HG02642 (cell line): ENCODE measurements at regions not wholly inside any gene's neighbourhood (a gene's known extent, or its start where the extent isn't known, plus 50 kb on each side); places are given as distances from the start of the nearest gene placed in this dataset.
"Not testable (repeated sequence)": the region's sequence is repeated elsewhere in the genome, so short reads cannot be mapped to it uniquely, and the experiment has no call there.

ENCODE experiments used
- ATAC-seq: cut with Tn5 transposase; IDR thresholded peaks from one replicate; pipeline ENCODE4 v1.9.1; 2021; ENCODE audit warnings: mild to moderate bottlenecking; ENCODE audit not compliant: unreplicated experiment, poor library complexity

DNA sequence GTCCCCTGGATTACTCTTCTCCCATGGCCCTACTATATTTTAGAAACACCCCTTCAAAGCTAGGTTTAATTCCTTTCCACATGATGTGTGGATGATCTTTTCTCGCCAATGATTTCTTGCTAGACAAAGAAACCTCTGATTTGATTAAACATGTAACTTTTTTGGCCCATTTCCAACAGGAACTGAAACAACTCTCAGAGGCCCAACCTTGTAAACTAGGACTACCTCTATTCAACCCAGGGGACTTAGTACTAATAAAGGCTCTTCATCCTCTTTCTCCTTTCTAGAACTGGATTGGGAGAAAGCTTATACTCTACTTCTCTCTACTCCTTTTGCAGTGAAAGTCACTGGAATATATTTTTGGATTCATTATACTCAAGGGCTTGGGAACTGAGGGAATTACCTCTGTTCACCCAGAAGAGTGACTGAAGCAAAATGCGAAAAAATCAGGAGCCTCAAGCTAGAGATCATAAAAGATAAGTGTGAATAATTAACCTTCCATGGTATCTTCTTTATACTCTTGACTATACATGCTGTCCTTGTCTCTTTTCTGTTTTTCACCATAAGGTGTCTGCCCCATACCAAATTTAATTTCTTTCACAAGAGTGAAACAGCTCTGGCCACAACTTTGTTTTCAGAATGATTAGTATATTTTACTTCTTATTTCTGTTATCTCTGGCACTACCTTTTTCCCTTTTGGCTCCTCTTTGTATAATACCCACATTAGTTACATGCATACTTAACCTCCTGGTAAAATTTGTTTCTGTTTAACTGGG lies 977.6 kb downstream of the SLITRK5 start:
- no peak for ATAC-seq

DNA sequence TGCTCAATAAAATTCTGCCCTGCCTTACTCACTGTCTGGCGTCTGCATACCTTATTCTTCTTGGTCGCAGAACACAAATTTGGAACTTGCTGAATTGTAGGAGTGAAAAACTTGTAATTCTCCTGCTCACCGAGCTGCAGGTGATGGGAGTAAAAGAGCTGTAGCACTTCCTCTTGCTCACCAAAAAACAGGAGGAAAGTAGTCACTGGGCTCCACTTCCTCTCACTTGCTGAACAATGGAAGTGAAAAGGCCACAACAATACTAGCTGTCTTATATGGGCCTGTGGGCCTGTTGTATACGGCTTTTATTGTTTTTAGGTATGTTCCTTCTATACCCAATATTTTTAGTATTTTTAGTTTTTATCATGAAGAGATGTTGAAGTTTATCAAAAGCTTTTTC lies 978.7 kb downstream of the SLITRK5 start:
- no peak for ATAC-seq

DNA sequence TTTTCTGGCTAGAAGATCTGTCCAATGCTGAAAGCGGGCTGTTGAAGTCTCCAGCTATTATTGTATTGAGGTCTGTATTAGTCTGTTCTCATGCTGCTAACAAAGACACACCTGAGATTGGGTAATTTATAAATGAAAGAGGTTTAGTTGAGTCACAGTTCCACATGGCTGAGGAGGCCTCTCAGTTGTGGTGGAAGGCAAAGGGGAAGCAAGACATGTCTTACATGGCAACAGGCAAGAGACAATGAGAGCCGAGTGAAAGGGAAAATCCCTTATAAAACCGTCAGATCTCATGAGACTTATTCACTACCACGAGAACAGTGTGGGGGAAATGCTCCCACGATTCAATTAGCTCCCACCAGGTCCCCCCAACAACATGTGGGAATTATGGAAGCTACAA lies 980.4 kb downstream of the SLITRK5 start:
- ATAC-seq = no peak

DNA sequence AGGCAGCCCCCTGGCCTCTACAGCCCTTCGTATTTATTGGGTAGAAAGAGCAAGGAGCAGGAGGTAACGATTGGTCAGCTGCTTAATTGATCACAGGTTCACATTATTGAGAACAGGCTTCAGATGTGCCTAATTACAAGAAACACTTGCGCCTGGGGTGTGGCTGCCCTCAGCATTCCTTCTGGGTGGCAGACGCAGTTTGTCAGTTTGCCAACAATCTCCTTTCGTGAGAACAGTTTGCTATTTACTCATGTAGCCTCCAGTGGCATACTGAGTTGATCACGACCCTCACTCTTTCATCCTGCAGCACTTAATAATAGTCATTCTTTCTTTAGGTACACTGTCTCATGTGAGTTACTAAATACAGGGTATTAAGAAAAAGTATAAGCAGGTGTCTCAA lies 985.6 kb downstream of the SLITRK5 start:
- ATAC-seq = no peak

DNA sequence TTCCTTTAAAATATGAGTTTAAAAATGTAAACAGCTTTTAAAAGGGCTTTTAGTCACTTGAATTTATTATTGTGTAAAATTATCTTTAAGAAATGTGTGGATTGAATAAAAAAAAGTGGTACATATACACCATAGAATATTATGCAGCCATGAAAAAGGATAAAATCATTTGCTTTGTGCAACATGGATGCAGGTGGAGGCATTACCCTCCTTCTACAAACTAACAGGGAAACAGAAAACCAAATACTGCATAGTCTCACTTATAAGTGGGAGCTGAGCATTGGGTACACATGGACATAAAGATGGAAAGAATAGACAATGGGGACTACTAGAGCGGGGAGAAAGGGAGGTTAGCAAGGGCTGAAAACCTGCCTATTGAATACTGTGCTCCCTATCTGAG lies 999.3 kb downstream of the SLITRK5 start:
- ATAC-seq = no peak

DNA sequence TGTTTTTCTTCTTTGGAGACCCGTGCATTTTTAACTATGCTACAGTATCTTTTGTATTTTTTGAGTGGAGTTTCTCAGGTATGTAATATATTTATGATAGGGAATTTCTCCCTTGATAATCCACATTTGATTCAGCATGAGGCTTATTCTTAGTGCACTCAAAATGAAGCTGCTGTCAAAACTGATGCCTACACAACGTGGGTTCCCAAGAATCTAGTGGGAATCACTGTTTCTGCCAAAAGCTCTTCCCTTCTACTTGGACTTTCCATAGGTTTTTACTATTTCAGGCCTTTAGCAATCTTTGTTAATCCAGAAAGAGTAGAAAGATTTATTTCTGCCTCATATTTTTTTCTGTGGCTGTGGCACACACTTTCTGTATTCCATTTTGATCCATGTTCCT lies 1003.7 kb downstream of the SLITRK5 start:
- no peak for ATAC-seq

DNA sequence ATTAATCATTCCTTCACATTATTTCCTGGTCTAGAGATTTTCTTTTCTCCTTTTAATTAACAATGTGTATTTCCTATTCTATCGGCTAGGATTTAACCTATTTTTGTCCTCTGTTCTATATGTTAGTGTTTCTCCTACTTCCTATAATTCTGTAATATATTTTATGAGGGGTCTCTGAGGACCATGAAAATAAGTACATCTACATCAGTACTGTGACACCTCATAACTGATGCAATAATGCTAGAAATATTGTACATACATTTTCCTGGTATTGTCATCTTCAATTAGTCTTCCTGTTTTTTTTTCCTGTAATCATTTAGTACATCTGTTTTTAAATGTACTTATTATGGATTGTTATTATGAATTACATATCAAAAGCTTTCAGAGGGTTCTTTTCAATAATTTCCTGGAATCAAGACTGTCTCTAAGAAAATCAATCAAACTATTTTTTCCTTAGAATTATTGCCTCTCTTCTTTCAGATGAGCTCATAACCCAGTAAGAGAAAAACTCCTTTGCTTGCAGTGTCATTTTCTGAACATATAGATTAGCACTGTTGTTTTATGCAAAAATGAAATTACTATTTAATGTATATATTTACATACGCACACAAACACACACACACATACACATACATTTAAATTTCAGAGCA lies 1004.3 kb downstream of the SLITRK5 start:
- ATAC-seq = no peak

DNA sequence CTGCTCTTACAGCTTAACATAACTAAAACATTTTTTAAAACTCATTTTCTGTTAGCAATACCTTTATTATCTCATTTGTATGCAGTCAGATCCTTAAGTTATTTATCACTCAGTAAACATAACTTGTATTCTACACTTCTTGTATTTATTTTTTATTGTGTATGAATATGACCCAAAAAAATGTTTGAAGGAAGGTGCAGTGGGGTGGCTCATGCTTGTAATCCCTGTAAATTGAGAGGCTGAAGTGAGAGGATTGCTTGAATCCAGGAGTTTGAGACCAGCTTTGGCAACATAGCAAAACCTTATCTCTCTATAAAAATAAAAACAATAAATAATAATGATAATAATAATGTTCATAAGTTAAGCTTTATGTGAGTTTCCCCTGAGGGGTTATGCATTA lies 1004.8 kb downstream of the SLITRK5 start:
- no peak for ATAC-seq

DNA sequence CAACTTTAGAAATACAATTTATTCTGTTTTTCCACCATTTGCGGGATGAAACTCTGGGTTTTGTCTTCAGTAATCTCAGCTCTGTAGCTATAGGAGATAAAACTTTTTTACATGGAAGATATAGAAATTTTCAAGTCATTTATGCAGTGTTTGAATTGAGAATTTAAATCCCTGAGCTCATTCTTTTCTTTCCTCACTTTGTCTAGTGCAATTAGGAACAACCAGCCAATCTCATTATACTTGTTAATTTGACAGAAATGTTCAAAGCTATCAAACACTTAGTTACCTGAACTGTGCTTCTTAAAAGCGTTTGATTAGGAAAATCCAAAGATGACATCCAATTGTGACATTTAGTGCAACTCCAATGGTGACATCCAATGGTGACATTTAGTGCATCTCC lies 1014.3 kb downstream of the SLITRK5 start:
- no peak for ATAC-seq

DNA sequence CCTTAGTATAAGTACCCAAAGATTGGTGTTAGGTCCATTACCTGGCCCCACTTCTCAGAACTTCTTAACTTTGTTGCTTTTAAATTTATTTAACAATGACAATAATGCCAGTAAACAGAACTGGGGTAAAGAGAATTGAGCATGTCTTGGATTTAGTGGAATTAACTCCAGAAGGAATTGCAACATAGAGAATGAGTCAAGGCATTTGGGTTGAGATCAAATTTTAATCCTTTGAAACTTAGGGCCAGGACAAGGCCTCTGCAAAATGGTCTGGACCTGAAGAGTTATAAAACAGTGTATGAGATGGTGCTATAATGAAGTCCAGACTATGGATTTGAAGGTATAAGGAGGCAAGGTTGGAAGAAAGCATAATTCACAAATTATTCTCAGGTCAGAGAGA lies 1030.4 kb downstream of the SLITRK5 start:
- no peak for ATAC-seq

DNA sequence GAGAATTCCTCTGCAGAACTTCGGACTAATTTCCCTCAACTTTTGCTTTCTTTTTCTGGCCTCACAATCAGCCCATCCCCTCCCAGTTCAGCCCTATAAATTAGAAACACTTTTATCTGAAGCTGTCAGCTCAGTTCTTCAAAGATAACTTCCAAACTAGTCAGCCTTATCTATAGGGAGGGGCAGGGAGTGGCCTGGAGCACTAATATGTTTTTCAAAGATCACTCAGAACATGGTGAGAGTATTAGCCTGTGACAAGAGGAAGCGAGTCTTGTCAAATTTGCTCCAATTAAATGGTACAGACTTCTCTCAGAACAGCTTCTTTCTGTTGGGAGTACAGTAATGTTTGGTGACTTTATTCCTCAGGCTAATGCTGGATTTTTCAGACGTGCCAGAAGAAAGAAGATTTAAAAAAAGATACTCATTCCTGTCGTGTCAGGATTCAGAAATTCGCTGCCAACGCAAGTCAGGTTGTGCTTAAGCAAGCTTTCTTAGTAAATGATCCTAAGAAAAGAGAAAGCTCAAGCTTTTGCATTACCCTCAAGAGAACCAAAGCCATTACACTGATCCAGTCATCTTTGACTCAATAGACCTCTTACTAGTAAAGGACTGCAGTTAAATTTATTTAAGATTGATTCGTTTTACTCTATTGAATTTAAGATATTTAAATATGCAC lies 1033.6 kb downstream of the SLITRK5 start:
- no peak for ATAC-seq

DNA sequence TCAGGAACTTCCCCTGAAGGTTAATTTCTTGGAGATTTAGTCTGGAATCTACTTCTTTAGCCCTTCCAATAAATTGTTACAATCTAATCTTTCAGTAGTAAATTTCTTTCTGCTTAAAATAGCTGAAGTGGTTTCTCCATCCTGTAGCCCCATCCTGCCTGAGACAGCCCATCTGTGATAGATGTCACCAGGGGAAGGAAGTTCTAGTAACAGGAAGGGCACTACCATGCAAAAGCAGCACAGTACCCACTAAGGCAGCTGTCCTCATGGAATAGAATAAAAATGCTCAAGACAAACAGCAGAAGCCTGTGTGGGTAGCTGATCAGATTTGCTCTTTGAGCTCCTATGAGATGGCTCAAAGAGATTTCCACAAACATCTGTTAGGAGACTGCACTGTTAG lies 1036.5 kb downstream of the SLITRK5 start:
- no peak for ATAC-seq

DNA sequence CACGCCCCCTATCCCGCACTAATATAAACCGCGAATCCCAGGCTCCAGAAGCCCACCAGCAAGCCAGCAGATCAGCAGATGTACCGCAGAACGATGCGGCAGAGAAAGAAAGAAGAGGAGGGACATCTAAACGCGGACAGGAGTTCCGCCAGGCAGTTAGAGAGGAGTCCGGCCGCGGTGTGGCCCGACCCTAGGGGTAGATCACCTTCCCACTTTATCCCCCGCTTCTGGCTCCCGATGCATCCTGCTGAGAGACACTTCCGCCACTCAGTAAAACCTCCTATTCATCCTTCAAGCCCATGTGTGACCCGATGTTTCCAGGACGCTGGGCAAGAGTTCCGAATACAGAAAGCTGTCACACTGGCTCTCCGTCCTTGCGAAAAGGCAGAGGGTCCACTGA lies 1046.8 kb downstream of the SLITRK5 start:
- no peak for ATAC-seq

DNA sequence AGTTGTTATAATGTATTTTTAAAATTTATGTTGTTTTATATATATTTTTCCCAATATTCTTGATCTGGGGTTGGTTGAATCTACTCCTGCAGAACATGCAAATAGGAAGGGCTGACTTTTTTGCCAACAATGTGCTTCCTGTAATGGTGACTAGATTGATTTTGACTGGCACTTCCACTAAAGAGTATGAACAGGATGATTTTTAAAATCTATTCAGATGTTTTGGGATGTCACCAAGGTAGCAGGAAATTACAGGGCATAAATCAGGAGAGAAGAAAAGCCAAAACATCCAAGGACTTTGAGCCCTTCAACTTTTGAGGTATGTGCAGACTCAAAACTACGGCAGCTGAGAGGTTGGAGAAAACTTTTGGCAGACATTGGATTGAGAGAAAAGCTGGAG lies 1047.6 kb downstream of the SLITRK5 start:
- ATAC-seq = no peak

DNA sequence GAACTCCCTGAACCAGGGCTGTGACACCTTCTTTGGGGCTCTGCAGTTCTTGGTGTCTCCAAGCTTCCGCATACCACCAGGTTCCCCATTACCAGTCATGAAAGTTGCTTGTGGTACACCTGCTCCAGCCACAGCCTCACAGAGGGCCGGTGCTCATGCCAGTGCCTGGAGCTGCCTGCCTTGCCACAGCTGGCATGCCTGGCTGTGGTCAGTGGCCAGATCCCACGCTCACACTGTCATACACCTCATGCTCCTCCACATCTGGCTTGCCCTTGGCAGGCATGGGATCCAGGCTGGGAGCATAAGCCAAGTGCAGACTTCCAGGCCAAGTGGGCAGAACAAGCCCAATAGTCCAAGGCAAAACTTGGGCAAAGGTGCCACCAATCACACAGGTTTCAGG lies 1054.9 kb downstream of the SLITRK5 start:
- ATAC-seq = no peak

DNA sequence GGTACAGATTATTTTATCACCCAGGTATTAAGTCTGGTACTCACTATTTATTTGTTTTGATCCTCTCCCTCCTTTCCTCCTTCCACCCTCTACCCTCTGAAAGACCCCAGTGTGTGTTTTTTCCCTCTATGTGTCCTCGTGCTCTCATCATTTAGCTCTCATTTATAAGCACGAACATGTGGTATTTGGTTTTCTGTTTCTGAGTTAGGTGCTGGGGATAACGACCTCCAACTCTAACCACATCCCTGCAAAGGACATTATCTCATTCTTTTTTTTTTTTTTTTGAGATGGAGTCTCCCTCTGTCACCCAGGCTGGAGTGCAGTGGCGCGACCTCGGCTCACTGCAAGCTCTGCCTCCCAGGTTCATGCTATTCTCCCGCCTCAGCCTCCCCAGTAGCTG lies 1056.1 kb downstream of the SLITRK5 start:
- not testable (repeated sequence) for ATAC-seq

DNA sequence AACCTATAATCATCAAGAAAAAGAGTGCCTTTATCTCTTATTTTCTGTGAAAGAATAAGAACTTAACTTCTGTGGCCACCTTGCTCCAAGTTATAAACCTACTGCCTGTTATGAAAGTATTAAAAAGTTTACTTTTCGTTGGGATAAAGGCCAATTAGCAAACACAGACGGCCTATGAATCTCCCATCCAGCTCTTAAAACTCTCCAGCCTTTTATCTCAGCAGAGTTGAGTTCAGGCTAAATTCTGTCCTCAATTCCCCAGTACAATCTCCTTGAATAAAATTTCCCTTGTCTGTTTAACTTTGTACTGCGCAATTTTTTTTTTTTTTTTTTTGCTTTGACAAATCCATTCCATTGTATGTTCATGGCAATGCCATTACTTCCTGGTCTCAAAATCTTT lies 1058.4 kb downstream of the SLITRK5 start:
- no peak for ATAC-seq

DNA sequence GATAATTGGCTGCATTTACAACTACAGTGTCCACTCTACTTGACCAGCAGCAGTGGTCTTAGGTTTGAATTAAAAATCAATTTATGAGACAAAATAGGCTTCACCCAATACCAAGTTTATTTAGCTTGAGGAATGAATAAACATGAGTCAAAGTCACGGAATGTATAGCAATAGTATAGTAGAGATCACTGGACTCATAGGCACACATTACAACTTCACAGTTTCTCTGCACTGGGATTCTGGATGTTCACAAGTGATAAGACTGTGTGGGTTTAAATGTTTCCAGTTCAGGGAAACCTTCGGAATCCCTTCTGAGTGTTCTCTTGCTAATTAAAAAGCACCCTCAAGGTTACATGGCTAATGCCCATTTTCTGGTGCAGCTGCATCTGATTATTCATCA lies 1064.9 kb downstream of the SLITRK5 start:
- no peak for ATAC-seq

DNA sequence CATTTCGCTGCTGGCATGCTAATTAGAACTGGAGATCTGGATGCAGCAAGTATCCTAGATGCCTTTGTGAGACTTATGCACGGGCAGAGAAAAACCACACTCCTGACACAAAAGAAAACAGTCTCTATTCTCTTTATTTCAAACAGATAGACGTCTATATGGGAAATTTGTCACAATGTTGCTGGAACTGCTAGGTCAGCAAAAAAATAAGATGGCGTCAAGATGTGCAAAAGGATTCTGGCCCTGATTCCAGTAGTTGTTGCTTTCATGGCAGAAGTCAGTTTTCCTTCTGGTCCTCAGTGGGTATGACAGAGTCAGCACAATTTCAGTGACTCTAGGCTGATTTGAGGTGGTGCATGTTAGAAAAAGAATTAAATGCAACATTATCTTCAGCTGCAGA lies 1068.0 kb downstream of the SLITRK5 start:
- ATAC-seq = no peak

DNA sequence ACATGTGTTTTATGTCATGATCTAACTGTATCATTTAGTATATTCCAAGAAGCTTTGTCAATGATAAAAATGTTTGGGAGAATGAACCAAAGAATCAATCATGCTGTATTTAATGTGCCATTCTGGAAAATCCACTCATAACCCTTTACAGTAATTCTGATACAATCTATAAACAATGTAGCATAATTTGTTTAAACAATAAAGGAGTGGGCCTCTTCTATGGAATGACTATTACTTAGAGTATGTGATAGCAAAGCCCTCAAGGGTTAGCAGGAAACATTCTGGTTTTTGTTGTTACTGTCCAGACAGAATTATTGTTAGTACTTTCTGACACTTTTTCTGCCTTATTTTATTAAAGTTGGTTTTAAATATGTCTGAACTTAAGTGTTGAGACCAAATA lies 1073.1 kb downstream of the SLITRK5 start:
- ATAC-seq = no peak

DNA sequence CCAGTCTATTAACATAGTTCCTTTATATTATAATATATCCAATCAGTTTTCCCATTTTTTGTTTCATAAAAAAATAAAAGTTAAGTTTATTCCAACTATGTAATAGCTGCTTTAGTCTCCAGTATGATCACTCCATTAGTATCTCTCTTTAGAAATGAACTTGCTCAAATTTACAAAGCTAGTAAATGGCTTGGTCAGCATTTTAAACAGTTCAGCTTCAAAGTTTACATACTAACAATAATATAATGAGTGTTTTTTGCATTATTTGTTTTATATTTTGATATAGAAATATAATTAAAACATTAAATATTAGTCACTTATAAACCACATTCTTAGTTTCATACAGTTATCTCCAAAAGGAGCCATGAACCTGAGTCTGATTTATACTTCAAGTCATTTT lies 1073.8 kb downstream of the SLITRK5 start:
- no peak for ATAC-seq

DNA sequence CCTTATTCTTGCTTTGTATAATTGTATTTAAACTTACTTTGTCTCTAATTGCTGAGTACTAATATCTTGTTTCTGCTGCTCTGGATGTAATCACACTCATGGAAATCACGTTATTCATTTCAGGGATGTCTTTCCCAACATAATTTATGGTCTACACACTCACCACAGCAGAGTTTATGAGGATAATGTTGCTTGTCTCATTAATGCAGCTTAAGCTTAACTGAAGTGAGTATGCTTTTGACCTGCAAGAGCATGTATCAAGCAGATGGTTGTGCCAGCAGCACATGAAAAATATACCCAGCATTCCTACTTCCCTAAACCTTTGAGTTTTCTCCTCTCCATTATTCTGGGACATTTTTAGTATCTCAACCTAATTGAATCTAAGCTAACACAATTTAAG lies 1080.9 kb downstream of the SLITRK5 start:
- ATAC-seq = no peak
